ENCODE measurements at regions not wholly inside any gene's neighbourhood (a gene's known extent, or its start where the extent isn't known, plus 50 kb on each side); places are given as distances from the start of the nearest gene placed in this dataset.
A peak's percentile ranks its signal among the peaks of the same experiment; 100 is the strongest.

GRCh38 chr2:104790100-104790811 lies 63.7 kb upstream of the POU3F3 start:
- Mint-ChIP-seq H3K9me3 (ENCODE audit: unreplicated experiment) (peaks cover 2% of the 10 kb centered on the region), H3K4me1 (ENCODE audit: low read depth, unreplicated experiment) (peaks cover 1% of the 10 kb centered on the region), H3K27me3 (ENCODE audit: unreplicated experiment) (no peaks in the 10 kb centered on the region), H3K36me3 (ENCODE audit: unreplicated experiment) (no peaks in the 10 kb centered on the region), H3K27ac (ENCODE audit: unreplicated experiment) (no peak overlapping the region), H3K4me3 (ENCODE audit: unreplicated experiment) (no peak overlapping the region)
- peak; percentile 39 for DNase-seq
- TF ChIP-seq, protein P1, sequence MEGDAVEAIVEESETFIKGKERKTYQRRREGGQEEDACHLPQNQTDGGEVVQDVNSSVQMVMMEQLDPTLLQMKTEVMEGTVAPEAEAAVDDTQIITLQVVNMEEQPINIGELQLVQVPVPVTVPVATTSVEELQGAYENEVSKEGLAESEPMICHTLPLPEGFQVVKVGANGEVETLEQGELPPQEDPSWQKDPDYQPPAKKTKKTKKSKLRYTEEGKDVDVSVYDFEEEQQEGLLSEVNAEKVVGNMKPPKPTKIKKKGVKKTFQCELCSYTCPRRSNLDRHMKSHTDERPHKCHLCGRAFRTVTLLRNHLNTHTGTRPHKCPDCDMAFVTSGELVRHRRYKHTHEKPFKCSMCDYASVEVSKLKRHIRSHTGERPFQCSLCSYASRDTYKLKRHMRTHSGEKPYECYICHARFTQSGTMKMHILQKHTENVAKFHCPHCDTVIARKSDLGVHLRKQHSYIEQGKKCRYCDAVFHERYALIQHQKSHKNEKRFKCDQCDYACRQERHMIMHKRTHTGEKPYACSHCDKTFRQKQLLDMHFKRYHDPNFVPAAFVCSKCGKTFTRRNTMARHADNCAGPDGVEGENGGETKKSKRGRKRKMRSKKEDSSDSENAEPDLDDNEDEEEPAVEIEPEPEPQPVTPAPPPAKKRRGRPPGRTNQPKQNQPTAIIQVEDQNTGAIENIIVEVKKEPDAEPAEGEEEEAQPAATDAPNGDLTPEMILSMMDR (IDR thresholded peaks at IDR 0.05; ENCODE audit: partially characterized antibody, unreplicated experiment) = no peak

DNA sequence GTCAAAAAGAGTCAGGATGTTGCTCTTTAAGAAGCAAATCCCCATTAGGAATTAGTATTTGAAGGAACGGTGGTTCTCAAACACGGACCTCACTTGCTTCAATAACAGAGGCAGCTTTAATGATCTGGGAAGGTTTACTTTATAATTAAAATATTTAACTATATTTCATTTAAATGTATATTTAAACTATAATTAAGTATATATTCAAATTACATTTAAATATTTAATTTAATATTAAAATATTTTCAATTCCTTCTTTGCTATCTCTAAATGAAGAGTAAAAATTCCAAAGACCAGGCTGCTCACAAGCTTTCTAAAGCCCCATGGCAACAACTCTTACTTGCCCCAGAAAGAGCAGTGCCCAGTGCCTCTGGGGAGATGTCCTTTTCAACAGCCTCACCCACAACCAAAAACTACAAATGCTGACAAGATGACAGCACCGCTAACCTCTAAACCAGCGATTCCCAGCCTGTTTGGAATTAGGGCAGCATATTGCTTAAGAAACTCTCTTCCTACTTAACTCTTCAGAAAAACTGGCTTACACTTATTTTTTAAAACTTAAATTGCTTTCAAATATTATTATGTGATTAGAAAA lies 62.9 kb upstream of the POU3F3 start:
- TF ChIP-seq, protein P1 (IDR thresholded peaks at IDR 0.05; ENCODE audit: partially characterized antibody, unreplicated experiment) = no peak
- H3K4me3 Mint-ChIP-seq (ENCODE audit: unreplicated experiment) = no peak overlapping the region
- no peaks in the 10 kb centered on the region for H3K36me3 Mint-ChIP-seq (ENCODE audit: unreplicated experiment)
- no peak for DNase-seq
- no peak overlapping the region for H3K27ac Mint-ChIP-seq (ENCODE audit: unreplicated experiment)
- no peaks in the 10 kb centered on the region for H3K27me3 Mint-ChIP-seq (ENCODE audit: unreplicated experiment)
- peaks cover 1% of the 10 kb centered on the region for H3K4me1 Mint-ChIP-seq (ENCODE audit: low read depth, unreplicated experiment)
- peaks cover 2% of the 10 kb centered on the region for H3K9me3 Mint-ChIP-seq (ENCODE audit: unreplicated experiment)

GRCh38 chr2:104793966-104794365 lies 59.9 kb upstream of the POU3F3 start:
- no peak overlapping the region for H3K27ac Mint-ChIP-seq (ENCODE audit: unreplicated experiment)
- TF ChIP-seq, protein P1 (IDR thresholded peaks at IDR 0.05; ENCODE audit: partially characterized antibody, unreplicated experiment) = no peak
- H3K36me3 Mint-ChIP-seq (ENCODE audit: unreplicated experiment) = no peaks in the 10 kb centered on the region
- peaks cover 1% of the 10 kb centered on the region for H3K4me1 Mint-ChIP-seq (ENCODE audit: low read depth, unreplicated experiment)
- H3K4me3 Mint-ChIP-seq (ENCODE audit: unreplicated experiment) = no peak overlapping the region
- H3K9me3 Mint-ChIP-seq (ENCODE audit: unreplicated experiment) = peaks cover 2% of the 10 kb centered on the region
- no peaks in the 10 kb centered on the region for H3K27me3 Mint-ChIP-seq (ENCODE audit: unreplicated experiment)
- no peak for DNase-seq

GRCh38 chr2:104794441-104794840 lies 59.5 kb upstream of the POU3F3 start:
- H3K4me1 Mint-ChIP-seq (ENCODE audit: low read depth, unreplicated experiment) = peaks cover 1% of the 10 kb centered on the region
- TF ChIP-seq, protein P1 (IDR thresholded peaks at IDR 0.05; ENCODE audit: partially characterized antibody, unreplicated experiment) = no peak
- no peaks in the 10 kb centered on the region for H3K27me3 Mint-ChIP-seq (ENCODE audit: unreplicated experiment)
- DNase-seq = no peak
- no peak overlapping the region for H3K4me3 Mint-ChIP-seq (ENCODE audit: unreplicated experiment)
- H3K9me3 Mint-ChIP-seq (ENCODE audit: unreplicated experiment) = peaks cover 2% of the 10 kb centered on the region
- H3K27ac Mint-ChIP-seq (ENCODE audit: unreplicated experiment) = no peak overlapping the region
- H3K36me3 Mint-ChIP-seq (ENCODE audit: unreplicated experiment) = no peaks in the 10 kb centered on the region

Data from glutamatergic neuron (in vitro differentiated cells).